ENCODE measurements at regions not wholly inside any gene's neighbourhood (a gene's known extent, or its start where the extent isn't known, plus 50 kb on each side); places are given as distances from the start of the nearest gene placed in this dataset.

DNA sequence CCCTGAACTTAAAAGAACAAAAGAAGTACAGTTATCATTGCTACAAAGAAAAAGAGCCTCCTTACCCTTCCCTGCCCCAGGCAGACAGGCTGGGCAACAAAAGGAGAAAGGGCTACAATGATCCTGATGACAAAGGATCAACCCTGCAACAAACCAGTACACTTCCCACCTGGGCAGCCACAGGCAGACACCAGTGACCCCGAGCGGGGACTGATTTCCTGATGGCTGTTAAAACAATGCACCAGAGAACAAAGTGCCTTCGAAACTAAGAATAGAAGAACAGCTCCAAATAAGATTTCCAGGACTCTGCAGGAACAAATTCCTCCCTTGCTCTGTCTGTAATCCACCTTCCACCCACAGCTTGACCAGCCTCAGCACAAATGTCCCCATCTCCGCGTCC lies 106.3 kb upstream of the ARHGEF3 start:
- TF ChIP-seq, protein P1, sequence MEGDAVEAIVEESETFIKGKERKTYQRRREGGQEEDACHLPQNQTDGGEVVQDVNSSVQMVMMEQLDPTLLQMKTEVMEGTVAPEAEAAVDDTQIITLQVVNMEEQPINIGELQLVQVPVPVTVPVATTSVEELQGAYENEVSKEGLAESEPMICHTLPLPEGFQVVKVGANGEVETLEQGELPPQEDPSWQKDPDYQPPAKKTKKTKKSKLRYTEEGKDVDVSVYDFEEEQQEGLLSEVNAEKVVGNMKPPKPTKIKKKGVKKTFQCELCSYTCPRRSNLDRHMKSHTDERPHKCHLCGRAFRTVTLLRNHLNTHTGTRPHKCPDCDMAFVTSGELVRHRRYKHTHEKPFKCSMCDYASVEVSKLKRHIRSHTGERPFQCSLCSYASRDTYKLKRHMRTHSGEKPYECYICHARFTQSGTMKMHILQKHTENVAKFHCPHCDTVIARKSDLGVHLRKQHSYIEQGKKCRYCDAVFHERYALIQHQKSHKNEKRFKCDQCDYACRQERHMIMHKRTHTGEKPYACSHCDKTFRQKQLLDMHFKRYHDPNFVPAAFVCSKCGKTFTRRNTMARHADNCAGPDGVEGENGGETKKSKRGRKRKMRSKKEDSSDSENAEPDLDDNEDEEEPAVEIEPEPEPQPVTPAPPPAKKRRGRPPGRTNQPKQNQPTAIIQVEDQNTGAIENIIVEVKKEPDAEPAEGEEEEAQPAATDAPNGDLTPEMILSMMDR (IDR thresholded peaks at IDR 0.05): no peak
- no peak for TF ChIP-seq POLR2A (IDR thresholded peaks at IDR 0.05)
- TF ChIP-seq POLR2AphosphoS5 (IDR thresholded peaks at IDR 0.05): no peak

Data from prostate gland (tissue), 2 donors.